CD4-positive, alpha-beta T cell (primary cell): ENCODE measurements at regions not wholly inside any gene's neighbourhood (a gene's known extent, or its start where the extent isn't known, plus 50 kb on each side); places are given as distances from the start of the nearest gene placed in this dataset.

Experiments used
- ATAC-seq: fragments of 200-7000 bp; cut with Tn5 transposase; one replicate; pipeline ENCODE4 v1.10.0; 2022; ENCODE audit warnings: mild to moderate bottlenecking; ENCODE audit not compliant: poor library complexity
- CTCF ChIA-PET: fragments of 350-600 bp; sonication (Branson Sonifier 250); formaldehyde crosslinking; loops from one replicate; lab custom pipeline; 2021; ENCODE audit warnings: antibody characterized with exemption, inconsistent platforms; lab: Charles Lee
- POLR2A ChIA-PET: fragments of 350-600 bp; sonication (Branson Sonifier 250); formaldehyde crosslinking; loops from one replicate; lab custom pipeline; 2021; ENCODE audit warnings: antibody characterized with exemption, inconsistent platforms; lab: Charles Lee
- DNase-seq, 14 experiments: peaks; one replicate each; pipeline ENCODE4 v3.0.0-alpha.2; 2013 to 2020; ENCODE audit warnings: mixed read lengths in 2 of 14
- H3K27ac ChIP-seq, 2 donors: one replicate each; pipeline versions ENCODE4 v1.5.1 to v1.7.0; 2013; ENCODE audit warnings: low read length in 2 of 2, low read depth in 1 of 2, mild to moderate bottlenecking in 1 of 2
- H3K27me3 ChIP-seq, 2 experiments: 1 replicate in 1 of 2; 2 replicates in 1 of 2; pipeline versions ENCODE4 v1.6.1 to v1.7.0; 2013; ENCODE audit warnings: low read length in 2 of 2, control low read depth in 1 of 2, mild to moderate bottlenecking in 1 of 2, moderate library complexity in 1 of 2; ENCODE audit not compliant: insufficient read depth in 2 of 2, control insufficient read depth in 1 of 2
- H3K36me3 ChIP-seq: one replicate; pipeline ENCODE4 v1.6.1; 2013; ENCODE audit warnings: low read length, control low read depth; ENCODE audit not compliant: insufficient read depth
- H3K4me1 ChIP-seq: one replicate; pipeline ENCODE4 v1.6.1; 2013; ENCODE audit warnings: low read length, control low read depth; ENCODE audit not compliant: insufficient read depth
- H3K4me3 ChIP-seq: one replicate; pipeline ENCODE4 v1.5.1; 2013; ENCODE audit warnings: mild to moderate bottlenecking, low read length, moderate library complexity
- H3K9me3 ChIP-seq, 2 experiments: 1 replicate in 1 of 2; 2 replicates in 1 of 2; pipeline versions ENCODE4 v1.6.1 to v1.7.0; 2013; ENCODE audit warnings: low read length in 2 of 2, mild to moderate bottlenecking in 2 of 2, control low read depth in 1 of 2, moderate library complexity in 1 of 2; ENCODE audit not compliant: control insufficient read depth in 1 of 2, insufficient read depth in 1 of 2
- H3K27ac Mint-ChIP-seq: one replicate; pipeline ENCODE4 v1.8.0; 2020; ENCODE audit warnings: mixed read lengths
- H3K27me3 Mint-ChIP-seq: one replicate; pipeline ENCODE4 v1.8.0; 2021; ENCODE audit warnings: mixed read lengths
- H3K36me3 Mint-ChIP-seq: one replicate; pipeline ENCODE4 v1.8.0; 2021; ENCODE audit warnings: low read depth, mixed read lengths
- H3K4me1 Mint-ChIP-seq: one replicate; pipeline ENCODE4 v1.8.0; 2021; ENCODE audit warnings: low read depth, mixed read lengths
- H3K4me3 Mint-ChIP-seq: one replicate; pipeline ENCODE4 v1.8.0; 2020; ENCODE audit warnings: mild to moderate bottlenecking, mixed read lengths
- H3K9me3 Mint-ChIP-seq: one replicate; pipeline ENCODE4 v1.8.0; 2020; ENCODE audit warnings: mixed read lengths
- CTCF ChIP-seq: fragments of 200-600 bp; IDR thresholded peaks from one replicate; pipeline ENCODE4 v1.8.0; 2022; ENCODE audit warnings: antibody characterized with exemption, mild to moderate bottlenecking
- intact Hi-C, 2 experiments: fragments of 100-400 bp; cut with DNase I in 1 of 2; cut with micrococcal nuclease in 1 of 2; formaldehyde crosslinking; loops; one replicate each; pipeline versions ENCODE4 v1.15.1 to v1.9.0; 2023 to 2025; cut with DNase I, micrococcal nuclease

- no peaks in the 10 kb centered on the region for H3K27me3 Mint-ChIP-seq
- DNase-seq (no peak), ATAC-seq (no peak)
- Histone ChIP-seq H3K36me3 (no peaks in the 10 kb centered on the region), H3K27ac (no peak overlapping the region), H3K4me1 (no peaks in the 10 kb centered on the region), H3K4me3 (no peak overlapping the region), H3K9me3 (peaks cover 0 to 10% of the 10 kb centered on the region in 2 experiments), H3K27me3 (no peaks in the 10 kb centered on the region)
- no peak for TF ChIP-seq CTCF
- POLR2A ChIA-PET = no interaction called here
- no peaks in the 10 kb centered on the region for H3K9me3 Mint-ChIP-seq
- CTCF ChIA-PET = no interaction called here
- no peak overlapping the region for H3K27ac Mint-ChIP-seq
- H3K36me3 Mint-ChIP-seq = no peaks in the 10 kb centered on the region
- no peak overlapping the region for H3K4me3 Mint-ChIP-seq
- intact Hi-C loops = no loop called here
- H3K4me1 Mint-ChIP-seq = no peaks in the 10 kb centered on the region
Observed at GRCh38 chr16:73232555-73233328, 184.8 kb upstream of the ZFHX3 start.

- H3K36me3 Mint-ChIP-seq = no peaks in the 10 kb centered on the region
- DNase-seq = no peak
- Histone ChIP-seq H3K4me3 (no peak overlapping the region), H3K4me1 (no peaks in the 10 kb centered on the region), H3K27ac (no peak overlapping the region), H3K9me3 (peaks cover 0 to 10% of the 10 kb centered on the region in 2 experiments), H3K27me3 (no peaks in the 10 kb centered on the region), H3K36me3 (no peaks in the 10 kb centered on the region)
- no peak overlapping the region for H3K4me3 Mint-ChIP-seq
- no peaks in the 10 kb centered on the region for H3K4me1 Mint-ChIP-seq
- TF ChIP-seq CTCF = no peak
- H3K27me3 Mint-ChIP-seq = no peaks in the 10 kb centered on the region
- ChIA-PET POLR2A (no interaction called here), CTCF (no interaction called here)
- no peaks in the 10 kb centered on the region for H3K9me3 Mint-ChIP-seq
- intact Hi-C loops = no loop called here
- ATAC-seq = no peak
- H3K27ac Mint-ChIP-seq = no peak overlapping the region
Observed at GRCh38 chr16:73231944-73232554, 184.1 kb upstream of the ZFHX3 start.

- no peak overlapping the region for H3K27ac ChIP-seq
- no peak for ATAC-seq
- Mint-ChIP-seq H3K27me3 (no peaks in the 10 kb centered on the region), H3K4me1 (no peaks in the 10 kb centered on the region), H3K9me3 (no peaks in the 10 kb centered on the region), H3K27ac (no peak overlapping the region), H3K36me3 (no peaks in the 10 kb centered on the region), H3K4me3 (no peak overlapping the region)
- intact Hi-C loops = no loop called here
- no peaks in the 10 kb centered on the region for H3K4me1 ChIP-seq
- H3K9me3 ChIP-seq = peaks cover 0 to 10% of the 10 kb centered on the region in 2 experiments
- no peak for TF ChIP-seq CTCF
- ChIA-PET CTCF (no interaction called here), POLR2A (no interaction called here)
- H3K36me3 ChIP-seq = no peaks in the 10 kb centered on the region
- no peak for DNase-seq
- H3K4me3 ChIP-seq = no peak overlapping the region
- H3K27me3 ChIP-seq = no peaks in the 10 kb centered on the region
Observed at GRCh38 chr16:73231379-73231778, 183.5 kb upstream of the ZFHX3 start.
